HTR-8/SVneo (cell line): ENCODE measurements at regions not wholly inside any gene's neighbourhood (a gene's known extent, or its start where the extent isn't known, plus 50 kb on each side); places are given as distances from the start of the nearest gene placed in this dataset.

Experiments
- DNase-seq: peaks from one replicate; pipeline ENCODE4 v3.0.0; 2011; ENCODE audit warnings: low spot score, mixed read lengths; ENCODE audit not compliant: insufficient read length
- FAIRE-seq: peaks from 2 replicates; lab custom pipeline; 2011; peaks lifted over from hg19 to GRCh38; lab: Jason Lieb, UNC

- DNase-seq (no peak), FAIRE-seq (no peak)
Measured at GRCh38 chr18:41206341-41206830, 748.6 kb upstream of the PIK3C3 start.

DNA sequence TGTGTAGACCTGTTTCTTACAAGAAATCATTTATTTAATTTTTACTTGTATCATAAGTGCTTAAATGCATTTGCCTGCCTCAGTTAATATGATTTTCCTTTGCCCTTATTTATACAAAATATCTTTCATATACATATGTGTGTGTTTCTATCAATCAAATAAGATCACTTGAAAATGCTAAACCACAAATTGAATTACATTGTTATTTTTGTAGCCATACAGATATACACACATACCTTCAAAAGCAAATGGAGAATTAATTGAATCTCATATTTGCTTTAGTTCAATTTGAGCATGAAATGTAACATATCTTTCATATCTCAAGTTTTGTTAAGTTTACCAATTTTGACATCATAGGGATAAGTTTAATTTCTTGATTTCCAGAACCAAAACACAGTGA, 755.8 kb upstream of the PIK3C3 start:
- DNase-seq (no peak), FAIRE-seq (no peak)

DNA sequence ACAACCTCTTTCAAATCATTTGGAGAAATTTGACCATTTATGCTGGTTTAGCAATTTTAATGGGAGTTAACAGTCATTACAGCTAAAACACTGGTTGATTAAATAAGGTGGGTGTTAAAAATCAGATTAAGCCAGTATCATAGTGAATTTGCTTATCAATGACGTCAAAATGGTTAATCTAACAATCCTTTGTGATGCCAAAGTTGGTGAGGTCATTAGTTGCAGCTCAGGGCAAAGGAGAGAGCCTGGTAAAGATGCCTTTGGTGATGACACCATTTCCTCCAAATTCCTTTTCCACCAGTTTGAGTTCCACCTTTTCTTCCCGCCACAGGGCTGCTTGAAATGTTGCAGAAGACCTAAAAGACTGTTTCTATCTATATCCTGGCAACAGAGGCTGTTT, 757.1 kb upstream of the PIK3C3 start:
- DNase-seq (no peak), FAIRE-seq (no peak)

DNA sequence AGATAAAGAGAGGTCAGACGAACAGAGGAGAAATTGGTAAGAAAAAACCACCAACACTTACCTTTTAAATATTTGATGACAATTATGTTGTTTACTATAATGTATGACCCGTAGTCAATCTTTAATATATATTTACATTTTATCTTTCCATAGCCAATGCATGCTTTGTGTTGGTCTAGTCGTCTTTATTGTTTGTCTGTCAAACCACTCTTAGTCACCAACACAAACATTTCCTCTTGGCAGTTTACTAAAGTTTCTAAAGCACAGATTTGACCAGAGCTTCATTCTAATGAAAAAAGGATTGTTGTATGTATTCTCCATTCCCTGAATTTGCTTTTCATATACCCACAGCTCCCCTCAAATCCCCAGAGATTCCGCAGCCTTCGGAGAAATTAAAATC, 784.7 kb upstream of the PIK3C3 start:
- FAIRE-seq (no peak), DNase-seq (no peak)

- no peak for FAIRE-seq
Measured at GRCh38 chr18:41165625-41166024, 789.4 kb upstream of the PIK3C3 start.

GRCh38 chr18:41162781-41163180, 792.3 kb upstream of the PIK3C3 start:
- DNase-seq (no peak), FAIRE-seq (no peak)

More at GRCh38 chr18:41165625-41166024, 789.4 kb upstream of the PIK3C3 start:
- no peak for DNase-seq

GRCh38 chr18:41162191-41162590, 792.8 kb upstream of the PIK3C3 start:
- DNase-seq (no peak), FAIRE-seq (no peak)

- no peak for FAIRE-seq
Measured at GRCh38 chr18:41155910-41156851, 798.9 kb upstream of the PIK3C3 start.

DNA sequence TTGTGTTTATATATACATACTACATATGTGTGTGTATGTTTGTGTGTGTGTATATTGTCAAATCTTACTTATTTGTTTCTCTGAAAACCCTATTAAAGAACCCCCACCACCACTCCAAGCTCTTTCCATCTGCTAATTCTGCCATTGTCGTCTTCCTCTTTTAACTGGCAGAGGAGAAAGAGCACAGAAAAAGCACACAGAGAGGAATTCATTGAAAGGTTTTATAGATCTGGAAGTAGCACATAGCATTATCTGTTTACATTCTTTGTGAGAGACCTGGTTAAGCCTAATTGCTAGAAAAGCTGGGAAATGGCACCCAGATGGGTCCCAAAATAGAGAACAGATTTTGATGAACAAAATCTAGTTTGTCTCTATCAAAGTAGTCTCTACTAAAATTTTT, 800.0 kb upstream of the PIK3C3 start:
- FAIRE-seq: no peak
- no peak for DNase-seq

More at GRCh38 chr18:41155910-41156851, 798.9 kb upstream of the PIK3C3 start:
- DNase-seq: no peak

DNA sequence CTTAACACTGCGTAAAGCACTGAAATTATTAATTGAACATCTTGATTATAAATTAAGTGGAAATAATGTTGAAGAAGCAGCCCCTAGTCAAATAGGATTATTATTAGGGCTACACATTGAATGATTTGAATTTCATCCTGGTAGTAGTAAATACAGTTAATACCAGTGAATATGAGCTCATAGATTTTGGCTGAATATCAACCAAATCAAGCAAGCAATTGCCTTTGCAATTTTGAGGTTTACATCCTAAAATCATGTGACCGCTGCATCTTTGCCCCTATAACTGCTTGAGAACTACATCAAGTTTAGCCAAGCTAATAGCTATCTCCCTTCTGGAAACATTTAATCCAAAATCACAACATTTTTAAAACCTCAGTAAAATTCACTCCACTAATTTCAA, 801.2 kb upstream of the PIK3C3 start:
- no peak for DNase-seq
- FAIRE-seq: no peak

- no peak for FAIRE-seq
Measured at GRCh38 chr18:41150316-41150715, 804.7 kb upstream of the PIK3C3 start.

DNA sequence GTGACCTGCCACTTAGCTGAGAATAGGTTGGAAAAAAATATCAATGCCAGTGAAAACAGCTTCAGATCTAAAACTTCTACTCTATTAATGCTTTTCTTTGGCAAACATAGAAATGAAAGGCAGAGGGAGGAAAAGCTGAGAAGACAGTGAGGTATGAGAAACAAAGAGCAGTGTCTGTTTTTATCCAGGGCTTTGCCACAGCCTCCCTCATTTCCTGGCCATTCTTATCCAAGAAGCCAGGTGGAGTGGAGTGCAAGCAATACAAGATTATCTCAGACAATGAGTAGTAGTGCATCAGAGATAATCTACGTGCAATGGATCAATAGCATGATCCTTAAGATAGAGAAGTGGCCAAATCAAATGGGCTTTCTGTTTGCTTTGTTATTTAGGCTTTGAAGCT, 808.7 kb upstream of the PIK3C3 start:
- no peak for FAIRE-seq
- DNase-seq: no peak

More at GRCh38 chr18:41150316-41150715, 804.7 kb upstream of the PIK3C3 start:
- no peak for DNase-seq

DNA sequence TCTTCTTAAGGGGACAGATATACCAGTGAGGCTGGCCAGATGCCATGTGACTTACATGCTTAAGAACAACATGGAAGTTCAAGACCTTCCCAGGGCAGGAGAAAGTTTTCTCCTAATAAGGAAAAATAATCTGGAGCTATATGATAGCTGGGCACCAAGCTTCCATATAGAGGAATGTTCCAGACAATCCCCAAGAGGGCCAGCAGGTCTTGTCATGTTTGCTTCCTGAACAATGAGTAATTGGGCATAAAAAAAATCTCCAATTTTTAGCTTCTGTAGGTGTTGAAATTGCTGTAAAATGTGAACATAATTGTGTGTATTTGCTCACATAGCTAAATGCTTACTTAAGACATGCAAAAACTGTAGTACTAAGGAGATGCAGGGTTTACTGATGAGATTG, 809.5 kb upstream of the PIK3C3 start:
- FAIRE-seq: no peak
- DNase-seq: no peak

- FAIRE-seq (no peak), DNase-seq (no peak)
Measured at GRCh38 chr18:41144441-41144840, 810.6 kb upstream of the PIK3C3 start.

DNA sequence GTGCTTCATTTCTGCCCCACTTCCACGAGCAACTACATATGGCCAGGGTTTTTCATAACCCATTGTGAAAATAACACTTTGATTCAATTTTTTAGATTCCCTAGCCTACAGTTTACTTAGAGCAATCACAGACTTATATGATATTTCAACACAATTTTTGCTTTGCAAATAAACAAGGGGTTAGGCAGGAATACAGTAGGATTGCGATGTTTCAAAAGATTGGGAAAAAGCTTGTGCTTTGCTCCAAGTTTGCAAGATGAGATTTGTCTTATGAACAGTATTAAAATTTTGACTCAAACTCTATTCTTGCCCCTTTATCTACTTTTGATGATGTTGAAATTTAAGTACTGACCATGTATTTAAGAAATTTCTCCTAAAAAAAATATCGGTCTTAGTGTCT, 814.5 kb upstream of the PIK3C3 start:
- DNase-seq (no peak), FAIRE-seq (no peak)

GRCh38 chr18:41135146-41135545, 819.9 kb upstream of the PIK3C3 start:
- DNase-seq: no peak

GRCh38 chr18:41134426-41134825, 820.6 kb upstream of the PIK3C3 start:
- no peak for DNase-seq
- FAIRE-seq: no peak

More at GRCh38 chr18:41135146-41135545, 819.9 kb upstream of the PIK3C3 start:
- FAIRE-seq: no peak

GRCh38 chr18:41131050-41131449, 824.0 kb upstream of the PIK3C3 start:
- FAIRE-seq: no peak
- DNase-seq: no peak

- FAIRE-seq (no peak), DNase-seq (no peak)
Measured at GRCh38 chr18:41128545-41128944, 826.5 kb upstream of the PIK3C3 start.

GRCh38 chr18:41128126-41128525, 826.9 kb upstream of the PIK3C3 start:
- FAIRE-seq: no peak
- no peak for DNase-seq

DNA sequence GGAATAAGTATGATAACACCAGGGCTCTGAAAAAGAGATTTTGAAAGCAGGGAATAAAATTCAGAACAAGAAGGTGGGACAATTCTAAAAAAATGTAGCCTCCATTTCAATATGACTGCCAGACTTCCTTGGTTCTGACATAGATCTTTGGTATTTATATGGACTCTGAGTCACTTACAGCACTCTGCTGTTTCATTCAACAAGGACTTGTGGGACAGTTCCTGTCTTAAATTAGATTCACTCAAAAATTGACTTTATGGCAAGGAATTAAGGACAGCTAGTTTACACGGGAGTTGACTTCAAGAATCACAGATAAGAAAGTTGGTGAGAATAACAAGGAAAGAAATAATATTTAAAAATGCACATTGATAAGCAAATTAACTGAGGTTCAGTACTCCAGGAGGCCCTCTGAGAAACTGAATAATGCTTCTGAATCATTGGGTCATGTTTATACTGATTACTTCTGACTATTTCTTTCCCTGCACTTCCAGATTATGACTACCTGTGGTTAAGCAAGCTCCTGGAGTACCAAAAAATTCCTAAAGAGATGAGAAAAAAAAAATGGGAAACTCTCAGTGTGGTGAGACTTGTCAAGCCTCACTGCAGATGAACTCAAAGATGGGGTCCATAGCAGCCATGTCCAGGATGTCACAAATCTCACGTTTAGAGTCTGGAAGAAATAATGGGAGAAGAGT, 828.3 kb upstream of the PIK3C3 start:
- DNase-seq: no peak
- FAIRE-seq: no peak
